ENCODE measurements at regions not wholly inside any gene's neighbourhood (a gene's known extent, or its start where the extent isn't known, plus 50 kb on each side); places are given as distances from the start of the nearest gene placed in this dataset.

DNA sequence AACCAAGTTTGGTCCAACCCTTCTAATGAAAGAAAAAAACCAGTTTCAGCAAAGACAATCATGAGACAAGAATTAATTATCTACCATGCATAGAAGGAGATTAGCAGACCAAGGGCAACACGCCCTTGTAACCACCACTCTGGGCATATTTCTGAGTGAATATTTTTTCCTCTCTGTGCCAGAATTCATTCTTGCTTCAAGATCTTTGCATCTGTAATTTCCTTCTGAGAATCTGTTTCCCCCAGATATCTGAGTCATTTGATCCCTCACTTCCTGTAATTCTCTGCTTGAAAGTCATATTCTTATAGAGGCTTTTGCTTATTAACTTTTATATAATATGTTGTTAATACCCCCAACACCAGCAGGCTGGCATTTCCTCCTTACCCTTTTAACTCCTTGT, 243.7 kb downstream of the SLC16A7 start:
- H3K9ac ChIP-seq (ENCODE audit: low read depth, low read length), result no peak overlapping the region
- H3K4me1 ChIP-seq (ENCODE audit: insufficient read depth, low read length), result no peaks in the 10 kb centered on the region

DNA sequence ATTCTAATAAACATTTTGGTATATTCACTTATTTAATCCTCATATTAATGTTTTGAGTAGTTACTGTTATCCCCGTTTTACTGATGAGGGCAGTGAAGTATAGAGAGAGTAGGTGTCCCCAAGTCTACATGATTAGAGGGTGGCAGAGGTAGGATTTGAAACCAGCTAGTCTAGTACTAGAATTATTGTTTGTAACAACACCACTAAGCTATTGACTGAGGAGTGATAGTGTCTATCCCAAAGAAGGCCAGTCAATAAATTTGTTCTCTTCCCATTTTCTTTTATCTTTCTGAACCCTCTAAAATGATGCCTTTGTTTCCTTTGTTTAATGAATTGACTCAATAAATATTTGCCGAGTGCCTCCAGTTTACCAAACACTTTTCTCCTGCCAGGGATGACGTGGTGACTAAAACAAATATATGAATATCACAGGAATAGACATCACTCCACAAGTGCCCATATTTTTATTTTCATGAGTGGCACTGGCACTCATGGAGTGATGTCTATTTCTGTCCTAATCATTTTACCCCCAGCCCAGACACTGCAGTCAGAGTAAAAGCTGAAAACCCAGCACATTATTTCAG, 247.5 kb downstream of the SLC16A7 start:
- Histone ChIP-seq H3K9ac (ENCODE audit: low read depth, low read length) (no peak overlapping the region), H3K36me3 (ENCODE audit: insufficient read depth, low read length) (no peaks in the 10 kb centered on the region), H3K9me3 (ENCODE audit: control insufficient read depth, insufficient read depth, low read length) (no peaks in the 10 kb centered on the region), H3K4me1 (ENCODE audit: insufficient read depth, low read length) (no peaks in the 10 kb centered on the region)

More for the DNA sequence above, 243.7 kb downstream of the SLC16A7 start:
- Histone ChIP-seq H3K36me3 (ENCODE audit: insufficient read depth, low read length) (no peaks in the 10 kb centered on the region), H3K9me3 (ENCODE audit: control insufficient read depth, insufficient read depth, low read length) (no peaks in the 10 kb centered on the region)

GRCh38 chr12:59844750-59845149, 248.9 kb downstream of the SLC16A7 start:
- Histone ChIP-seq H3K4me1 (ENCODE audit: insufficient read depth, low read length) (no peaks in the 10 kb centered on the region), H3K36me3 (ENCODE audit: insufficient read depth, low read length) (no peaks in the 10 kb centered on the region), H3K9me3 (ENCODE audit: control insufficient read depth, insufficient read depth, low read length) (no peaks in the 10 kb centered on the region), H3K9ac (ENCODE audit: low read depth, low read length) (no peak overlapping the region)

DNA sequence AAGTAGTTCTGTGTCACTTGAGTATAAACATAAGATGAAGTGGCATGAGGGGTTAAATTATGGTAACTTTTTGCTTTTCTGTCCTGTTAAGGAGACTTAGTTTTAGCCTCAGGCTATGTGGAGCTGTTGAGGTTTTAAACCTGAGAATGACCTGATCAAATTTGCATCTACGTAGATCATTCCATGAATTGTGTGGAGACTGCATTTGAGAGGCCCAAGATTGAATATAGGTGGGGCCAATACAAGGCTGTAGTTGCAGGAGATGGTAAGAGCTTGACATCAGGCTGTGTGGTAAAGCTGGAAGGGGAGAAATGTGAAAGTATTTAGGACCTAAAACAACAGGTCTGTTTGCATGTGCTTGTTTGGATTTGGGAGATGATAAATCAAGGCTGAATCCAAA, 249.5 kb downstream of the SLC16A7 start:
- H3K36me3 ChIP-seq (ENCODE audit: insufficient read depth, low read length), result no peaks in the 10 kb centered on the region
- H3K4me1 ChIP-seq (ENCODE audit: insufficient read depth, low read length), result no peaks in the 10 kb centered on the region
- no peak overlapping the region for H3K9ac ChIP-seq (ENCODE audit: low read depth, low read length)
- no peaks in the 10 kb centered on the region for H3K9me3 ChIP-seq (ENCODE audit: control insufficient read depth, insufficient read depth, low read length)

DNA sequence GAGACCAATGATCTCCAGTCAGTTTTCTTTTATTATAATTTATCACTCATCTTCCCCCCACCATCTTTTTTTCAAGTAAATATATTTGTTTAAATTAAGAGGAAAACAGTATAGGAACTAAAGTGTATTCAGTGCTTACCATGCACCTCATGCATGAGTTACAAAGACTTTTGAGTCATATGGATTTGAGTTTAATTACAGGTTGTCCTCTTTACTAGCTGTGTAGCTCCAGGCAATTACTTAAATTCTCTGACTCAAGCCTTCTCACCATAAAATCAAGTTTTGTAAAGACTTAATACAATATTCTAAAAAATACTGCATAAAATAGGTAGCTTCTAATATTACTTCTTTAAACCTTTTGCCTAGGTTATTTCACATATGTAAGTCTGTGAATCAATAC, 251.3 kb downstream of the SLC16A7 start:
- no peaks in the 10 kb centered on the region for H3K4me1 ChIP-seq (ENCODE audit: insufficient read depth, low read length)
- H3K9me3 ChIP-seq (ENCODE audit: control insufficient read depth, insufficient read depth, low read length), result no peaks in the 10 kb centered on the region
- no peaks in the 10 kb centered on the region for H3K36me3 ChIP-seq (ENCODE audit: insufficient read depth, low read length)
- H3K9ac ChIP-seq (ENCODE audit: low read depth, low read length), result no peak overlapping the region

DNA sequence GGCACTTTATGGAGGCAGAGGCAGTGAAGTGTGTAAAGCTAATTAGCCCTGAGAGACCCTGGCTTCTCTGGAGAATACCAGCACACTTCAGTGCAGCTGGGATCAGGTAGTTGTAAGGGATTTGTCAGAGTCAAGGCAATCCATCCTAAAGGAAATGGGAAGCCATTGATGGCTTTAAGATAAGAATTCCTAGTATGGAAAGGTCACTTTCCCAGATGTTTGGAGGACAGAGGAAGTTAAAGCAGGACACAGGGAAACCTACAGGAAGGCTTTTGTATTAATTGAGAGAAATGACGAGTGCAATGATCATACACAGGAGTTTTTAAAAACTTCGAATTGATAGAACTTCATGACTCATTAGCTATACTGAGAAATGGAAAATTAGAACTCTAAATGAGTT, 254.4 kb downstream of the SLC16A7 start:
- H3K9ac ChIP-seq (ENCODE audit: low read depth, low read length), result no peak overlapping the region
- no peaks in the 10 kb centered on the region for H3K4me1 ChIP-seq (ENCODE audit: insufficient read depth, low read length)
- H3K36me3 ChIP-seq (ENCODE audit: insufficient read depth, low read length), result no peaks in the 10 kb centered on the region
- no peaks in the 10 kb centered on the region for H3K9me3 ChIP-seq (ENCODE audit: control insufficient read depth, insufficient read depth, low read length)

GRCh38 chr12:59858508-59859170, 262.8 kb downstream of the SLC16A7 start:
- Histone ChIP-seq H3K9me3 (ENCODE audit: control insufficient read depth, insufficient read depth, low read length) (no peaks in the 10 kb centered on the region), H3K36me3 (ENCODE audit: insufficient read depth, low read length) (no peaks in the 10 kb centered on the region), H3K9ac (ENCODE audit: low read depth, low read length) (no peak overlapping the region), H3K4me1 (ENCODE audit: insufficient read depth, low read length) (no peaks in the 10 kb centered on the region)

DNA sequence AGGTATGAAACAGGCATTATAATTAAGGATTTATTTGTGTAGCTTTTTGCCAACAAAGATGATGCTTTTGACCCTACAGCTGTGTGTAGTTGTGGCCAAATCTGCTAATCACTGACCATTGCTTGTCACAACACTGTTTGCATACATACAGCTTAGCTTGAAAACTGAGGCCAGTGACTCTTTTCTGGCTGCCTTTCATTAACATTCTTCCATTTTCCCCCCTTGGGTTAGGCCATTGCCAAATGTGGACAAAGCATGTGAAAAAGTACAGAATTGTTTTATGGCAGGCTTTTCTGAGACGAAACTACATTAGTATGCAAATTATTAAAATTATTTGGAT, 263.3 kb downstream of the SLC16A7 start:
- no peaks in the 10 kb centered on the region for H3K4me1 ChIP-seq (ENCODE audit: insufficient read depth, low read length)
- H3K9ac ChIP-seq (ENCODE audit: low read depth, low read length), result no peak overlapping the region
- H3K36me3 ChIP-seq (ENCODE audit: insufficient read depth, low read length), result no peaks in the 10 kb centered on the region
- H3K9me3 ChIP-seq (ENCODE audit: control insufficient read depth, insufficient read depth, low read length), result no peaks in the 10 kb centered on the region

DNA sequence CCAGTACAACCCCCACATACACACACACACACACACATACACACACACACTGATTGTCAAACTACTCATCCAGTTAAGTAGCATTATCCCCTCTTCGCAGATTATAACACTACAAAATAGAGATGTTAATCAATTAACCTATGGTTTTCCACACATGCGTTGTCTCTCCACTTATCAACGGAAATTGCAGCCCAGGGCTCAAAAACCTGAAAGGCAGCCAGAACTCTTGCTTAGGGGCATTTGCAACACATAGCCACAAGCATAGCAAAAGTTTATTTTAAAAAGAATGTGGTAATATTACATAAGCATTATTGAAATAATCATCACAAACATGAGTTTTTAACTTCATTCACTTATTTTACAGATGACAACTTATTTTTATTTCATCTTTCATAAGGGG, 265.8 kb downstream of the SLC16A7 start:
- no peak overlapping the region for H3K9ac ChIP-seq (ENCODE audit: low read depth, low read length)
- H3K9me3 ChIP-seq (ENCODE audit: control insufficient read depth, insufficient read depth, low read length), result no peaks in the 10 kb centered on the region
- no peaks in the 10 kb centered on the region for H3K4me1 ChIP-seq (ENCODE audit: insufficient read depth, low read length)
- H3K36me3 ChIP-seq (ENCODE audit: insufficient read depth, low read length), result no peaks in the 10 kb centered on the region

- Histone ChIP-seq H3K4me1 (ENCODE audit: insufficient read depth, low read length) (no peaks in the 10 kb centered on the region), H3K9ac (ENCODE audit: low read depth, low read length) (no peak overlapping the region), H3K9me3 (ENCODE audit: control insufficient read depth, insufficient read depth, low read length) (no peaks in the 10 kb centered on the region), H3K36me3 (ENCODE audit: insufficient read depth, low read length) (no peaks in the 10 kb centered on the region)
Observed at GRCh38 chr12:59867055-59867454, 271.2 kb downstream of the SLC16A7 start.

DNA sequence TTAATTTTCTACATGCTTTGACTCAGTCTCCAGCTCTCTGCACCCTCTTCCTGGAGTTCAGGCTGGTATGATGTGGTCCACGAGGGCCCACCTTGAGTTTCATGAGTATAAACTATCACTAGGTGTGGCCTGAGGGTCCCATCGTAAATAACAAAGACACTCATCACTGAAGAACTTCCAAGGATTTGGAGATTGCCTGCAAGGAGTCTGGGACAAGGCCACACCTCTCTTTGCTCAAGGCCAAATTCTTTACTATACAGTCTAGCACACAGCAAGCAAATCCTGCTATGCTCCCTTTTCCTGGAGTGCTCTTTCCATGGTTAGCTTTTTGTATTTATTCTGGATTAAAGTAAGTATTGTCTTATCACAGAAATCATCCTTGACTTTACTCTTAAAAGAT, 271.9 kb downstream of the SLC16A7 start:
- Histone ChIP-seq H3K4me1 (ENCODE audit: insufficient read depth, low read length) (no peaks in the 10 kb centered on the region), H3K36me3 (ENCODE audit: insufficient read depth, low read length) (no peaks in the 10 kb centered on the region), H3K9ac (ENCODE audit: low read depth, low read length) (no peak overlapping the region), H3K9me3 (ENCODE audit: control insufficient read depth, insufficient read depth, low read length) (no peaks in the 10 kb centered on the region)

DNA sequence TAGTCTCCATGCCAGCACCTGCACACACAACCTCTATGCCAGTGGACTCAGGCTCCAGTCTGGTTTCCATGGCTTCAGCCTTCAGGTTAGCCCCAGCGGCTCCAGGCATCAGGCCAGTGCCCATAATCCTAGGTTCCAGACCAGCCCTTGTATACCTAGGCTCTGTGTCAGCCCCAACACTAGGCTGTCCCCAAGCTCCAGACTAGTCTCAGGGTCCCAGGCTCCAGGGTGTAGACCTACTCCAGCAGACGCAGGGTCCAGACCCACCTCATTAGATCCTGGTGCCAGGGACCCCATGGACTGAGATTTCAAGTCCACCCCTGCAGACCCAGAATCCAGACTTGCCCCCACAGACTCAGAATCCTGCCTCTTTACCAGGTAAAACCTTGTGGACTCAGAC, 275.9 kb downstream of the SLC16A7 start:
- Histone ChIP-seq H3K4me1 (ENCODE audit: insufficient read depth, low read length) (peaks cover 18% of the 10 kb centered on the region), H3K36me3 (ENCODE audit: insufficient read depth, low read length) (no peaks in the 10 kb centered on the region), H3K9ac (ENCODE audit: low read depth, low read length) (no peak overlapping the region), H3K9me3 (ENCODE audit: control insufficient read depth, insufficient read depth, low read length) (no peaks in the 10 kb centered on the region)

DNA sequence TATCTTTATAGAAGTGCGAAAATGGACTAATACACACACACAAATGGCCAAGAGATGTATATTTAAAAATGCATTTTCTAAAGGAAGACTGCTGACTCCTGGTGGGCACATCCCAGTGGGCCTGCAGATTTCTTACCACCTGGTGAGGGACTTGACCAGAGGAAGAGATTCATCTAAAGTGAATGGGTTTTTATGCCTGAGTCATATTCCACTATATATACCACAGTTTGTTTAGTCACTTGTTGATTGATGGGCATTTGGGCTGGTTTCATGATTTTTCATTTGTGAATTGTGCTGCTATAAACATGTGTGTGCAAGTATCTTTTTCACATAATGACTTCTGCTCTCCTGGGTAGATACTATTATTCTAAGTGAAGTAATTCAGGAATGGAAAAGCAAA, 277.3 kb downstream of the SLC16A7 start:
- Histone ChIP-seq H3K9me3 (ENCODE audit: control insufficient read depth, insufficient read depth, low read length) (no peaks in the 10 kb centered on the region), H3K4me1 (ENCODE audit: insufficient read depth, low read length) (peaks cover 18% of the 10 kb centered on the region), H3K9ac (ENCODE audit: low read depth, low read length) (no peak overlapping the region), H3K36me3 (ENCODE audit: insufficient read depth, low read length) (no peaks in the 10 kb centered on the region)

DNA sequence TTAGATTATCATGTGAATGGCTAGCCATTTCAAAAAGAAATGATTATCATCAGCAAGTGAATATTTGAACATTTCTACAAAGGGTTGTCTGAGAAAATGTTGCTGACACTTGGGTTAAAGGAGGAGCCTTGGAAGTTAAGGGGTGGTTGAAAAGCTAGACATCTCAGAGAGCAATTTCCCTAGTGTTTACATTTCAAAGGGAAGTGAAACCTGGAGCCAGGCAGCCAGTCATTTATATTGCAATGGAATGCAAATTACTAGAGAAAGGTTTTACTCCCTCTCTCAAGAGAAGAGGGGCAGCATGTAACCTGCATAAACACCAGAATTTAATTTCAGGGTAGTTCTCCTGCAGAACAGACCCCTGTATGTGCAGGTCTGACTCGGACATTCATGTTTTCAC, 279.0 kb downstream of the SLC16A7 start:
- H3K9ac ChIP-seq (ENCODE audit: low read depth, low read length), result no peak overlapping the region
- H3K4me1 ChIP-seq (ENCODE audit: insufficient read depth, low read length), result peaks cover 18% of the 10 kb centered on the region
- H3K36me3 ChIP-seq (ENCODE audit: insufficient read depth, low read length), result no peaks in the 10 kb centered on the region
- H3K9me3 ChIP-seq (ENCODE audit: control insufficient read depth, insufficient read depth, low read length), result no peaks in the 10 kb centered on the region

- no peaks in the 10 kb centered on the region for H3K9me3 ChIP-seq (ENCODE audit: control insufficient read depth, insufficient read depth, low read length)
- no peaks in the 10 kb centered on the region for H3K4me1 ChIP-seq (ENCODE audit: insufficient read depth, low read length)
- no peak overlapping the region for H3K9ac ChIP-seq (ENCODE audit: low read depth, low read length)
- no peaks in the 10 kb centered on the region for H3K36me3 ChIP-seq (ENCODE audit: insufficient read depth, low read length)
Observed at GRCh38 chr12:59886131-59886733, 290.4 kb downstream of the SLC16A7 start.

Data from ES-I3 (cell line).